HG03060 (cell line): ENCODE measurements at regions not wholly inside any gene's neighbourhood (a gene's known extent, or its start where the extent isn't known, plus 50 kb on each side); places are given as distances from the start of the nearest gene placed in this dataset.
"Not testable (repeated sequence)": the region's sequence is repeated elsewhere in the genome, so short reads cannot be mapped to it uniquely, and the experiment has no call there.

Experiments used
- ATAC-seq: cut with Tn5 transposase; IDR thresholded peaks from one replicate; pipeline ENCODE4 v1.9.1; 2021; ENCODE audit warnings: low read depth, moderate number of reproducible peaks; ENCODE audit not compliant: unreplicated experiment

DNA sequence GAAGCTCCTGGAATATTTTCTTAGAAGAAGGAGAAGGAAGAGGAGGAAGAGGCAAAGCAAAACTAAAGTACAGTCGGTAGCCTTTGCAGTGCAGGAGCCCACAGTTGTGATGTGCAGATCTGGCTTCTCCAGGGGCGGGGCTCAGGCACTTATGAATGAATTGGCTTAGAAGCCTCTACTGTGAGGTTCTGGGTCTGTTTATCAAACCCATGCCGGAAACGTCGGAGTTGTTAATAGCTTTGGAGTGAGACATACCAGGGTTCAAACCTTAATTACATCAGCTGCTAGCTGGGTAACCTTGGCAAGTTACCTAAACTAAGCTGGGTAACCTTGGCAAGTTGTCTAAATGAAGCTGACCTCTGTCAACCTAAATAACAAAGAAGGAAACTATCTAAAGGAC is 89.3 kb upstream of the PITRM1 start:
- ATAC-seq: no peak

- ATAC-seq: no peak
These were observed 87.7 kb upstream of the PITRM1 start for GRCh38 chr10:3260066-3260834.

- no peak for ATAC-seq
These were observed 86.9 kb upstream of the PITRM1 start for GRCh38 chr10:3259499-3259898.

DNA sequence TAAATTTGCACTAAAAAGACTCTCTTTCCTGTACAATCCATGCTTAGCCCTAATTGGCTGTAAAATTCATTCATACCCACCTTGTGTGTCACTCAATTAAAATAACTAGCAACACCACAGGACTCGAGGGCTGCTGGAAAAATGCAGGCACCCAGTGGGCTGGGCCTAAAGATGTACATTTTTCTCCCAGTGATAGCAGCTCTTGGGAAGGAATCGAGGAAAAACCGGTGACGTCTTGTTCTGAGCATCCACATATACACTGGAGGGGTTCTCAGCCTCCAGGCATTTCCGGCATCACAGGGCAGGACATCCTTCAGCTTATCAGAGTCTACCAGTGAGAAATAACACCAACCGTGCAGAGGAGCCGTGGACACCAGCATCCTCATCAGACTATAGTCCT is 85.8 kb upstream of the PITRM1 start:
- no peak for ATAC-seq

DNA sequence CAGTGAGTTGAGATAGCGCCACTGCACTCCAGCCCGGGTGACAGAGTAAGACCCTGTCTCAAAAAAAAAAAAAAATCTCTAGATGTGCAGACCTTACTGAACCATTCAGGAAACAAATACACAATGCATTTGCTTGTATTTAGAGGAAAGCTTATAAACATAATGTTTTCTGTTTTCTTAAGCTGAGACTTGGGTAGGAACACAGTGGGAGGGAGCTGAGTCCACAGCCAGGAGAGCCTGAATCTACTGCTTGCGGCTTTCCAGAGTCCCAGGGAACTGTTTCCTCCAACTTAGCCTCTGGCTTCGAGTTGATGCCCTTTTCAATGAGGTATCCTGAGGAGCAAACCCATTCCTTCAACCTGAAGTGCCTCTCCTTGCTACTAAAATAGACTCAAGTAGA is 83.0 kb upstream of the PITRM1 start:
- ATAC-seq: no peak

GRCh38 chr10:3255075-3255474 is 82.5 kb upstream of the PITRM1 start:
- ATAC-seq: no peak

GRCh38 chr10:3253974-3254373 is 81.4 kb upstream of the PITRM1 start:
- not testable (repeated sequence) for ATAC-seq

DNA sequence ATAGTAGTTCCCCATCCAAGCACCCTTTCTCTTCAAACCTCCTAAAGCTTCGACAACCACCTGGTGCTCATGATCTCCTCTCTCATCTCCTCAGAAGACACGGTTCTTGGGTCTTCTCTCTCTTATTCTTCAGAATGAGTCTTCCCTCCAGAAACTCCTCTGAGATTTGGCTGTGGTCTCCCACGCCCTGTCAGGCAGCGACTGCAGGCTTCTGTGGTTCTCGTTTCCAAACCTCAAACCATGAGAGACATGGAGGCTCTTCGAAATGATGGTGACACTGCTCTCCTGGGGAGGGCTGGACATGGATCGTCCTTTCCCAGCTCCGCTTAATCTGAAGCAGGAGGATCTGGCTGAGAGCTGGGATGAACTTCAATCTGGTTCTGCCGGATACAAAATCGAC is 78.6 kb upstream of the PITRM1 start:
- ATAC-seq: no peak

DNA sequence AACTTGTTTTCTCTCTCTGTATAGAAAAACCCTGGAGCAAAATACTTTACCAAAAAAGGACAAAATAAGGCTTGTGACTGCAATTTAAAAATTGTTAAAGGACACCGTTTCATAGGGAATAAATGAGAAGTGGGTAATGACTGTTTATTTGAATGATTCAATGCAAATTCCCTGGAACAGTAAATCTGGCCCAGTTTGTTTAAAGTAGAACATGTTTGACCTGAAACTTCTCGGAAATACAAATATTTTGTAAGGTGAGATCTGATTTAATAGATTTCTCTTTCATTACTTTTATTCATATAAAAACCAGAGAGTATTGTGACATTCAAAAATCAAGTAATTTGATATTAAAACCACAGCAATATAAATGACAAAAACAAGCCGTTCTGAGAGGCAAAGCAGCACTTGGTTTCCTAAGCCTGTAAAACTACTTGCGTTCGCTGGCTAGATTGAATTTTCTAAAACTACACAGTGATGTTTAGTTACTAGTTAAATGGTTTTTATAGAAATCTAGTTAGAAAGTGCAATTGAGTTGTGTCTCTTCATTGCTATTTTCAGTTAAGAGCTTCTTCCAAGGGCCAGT is 76.8 kb upstream of the PITRM1 start:
- no peak for ATAC-seq

DNA sequence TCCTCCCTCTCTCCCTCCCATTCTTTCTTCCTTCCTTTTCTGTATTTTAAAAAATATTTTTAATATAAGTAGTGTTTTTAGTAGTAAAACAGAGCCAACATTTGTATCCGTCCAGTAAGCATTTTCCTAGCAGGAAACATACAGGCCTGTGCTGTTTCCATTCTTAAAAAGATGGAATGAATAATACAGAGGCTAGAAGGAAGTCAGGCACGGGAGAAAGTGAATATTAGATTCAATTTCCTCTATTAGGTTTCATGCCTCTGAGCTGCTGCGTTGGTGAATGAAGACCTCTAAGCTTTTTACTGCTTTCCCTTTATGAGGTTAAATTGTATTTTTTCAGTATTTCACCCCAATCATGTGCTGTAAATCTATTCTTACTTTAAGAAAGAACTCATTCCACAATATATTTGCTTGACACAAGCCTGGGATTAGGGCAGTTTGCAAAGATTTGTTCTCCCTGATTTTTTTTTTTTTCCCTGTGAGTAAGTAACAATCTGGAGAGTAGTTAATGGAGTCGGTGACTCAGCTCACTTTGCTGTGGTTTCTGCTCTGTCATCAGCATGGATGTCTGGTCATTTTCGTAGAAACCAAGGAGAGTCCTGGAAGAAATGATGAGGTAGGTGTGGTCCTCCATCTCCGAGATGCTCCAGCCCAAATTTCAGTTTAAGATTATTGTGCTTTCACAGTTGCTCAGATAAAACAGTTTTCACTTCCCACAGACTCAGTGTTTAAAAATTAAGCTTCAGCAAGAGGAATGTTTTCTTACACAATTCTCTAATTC is 76.1 kb upstream of the PITRM1 start:
- ATAC-seq: no peak

- ATAC-seq: no peak
These were observed 72.8 kb upstream of the PITRM1 start for GRCh38 chr10:3245395-3245794.

- no peak for ATAC-seq
These were observed 69.5 kb upstream of the PITRM1 start for GRCh38 chr10:3241967-3242650.

- ATAC-seq: no peak
These were observed 68.8 kb upstream of the PITRM1 start for GRCh38 chr10:3241274-3241921.

DNA sequence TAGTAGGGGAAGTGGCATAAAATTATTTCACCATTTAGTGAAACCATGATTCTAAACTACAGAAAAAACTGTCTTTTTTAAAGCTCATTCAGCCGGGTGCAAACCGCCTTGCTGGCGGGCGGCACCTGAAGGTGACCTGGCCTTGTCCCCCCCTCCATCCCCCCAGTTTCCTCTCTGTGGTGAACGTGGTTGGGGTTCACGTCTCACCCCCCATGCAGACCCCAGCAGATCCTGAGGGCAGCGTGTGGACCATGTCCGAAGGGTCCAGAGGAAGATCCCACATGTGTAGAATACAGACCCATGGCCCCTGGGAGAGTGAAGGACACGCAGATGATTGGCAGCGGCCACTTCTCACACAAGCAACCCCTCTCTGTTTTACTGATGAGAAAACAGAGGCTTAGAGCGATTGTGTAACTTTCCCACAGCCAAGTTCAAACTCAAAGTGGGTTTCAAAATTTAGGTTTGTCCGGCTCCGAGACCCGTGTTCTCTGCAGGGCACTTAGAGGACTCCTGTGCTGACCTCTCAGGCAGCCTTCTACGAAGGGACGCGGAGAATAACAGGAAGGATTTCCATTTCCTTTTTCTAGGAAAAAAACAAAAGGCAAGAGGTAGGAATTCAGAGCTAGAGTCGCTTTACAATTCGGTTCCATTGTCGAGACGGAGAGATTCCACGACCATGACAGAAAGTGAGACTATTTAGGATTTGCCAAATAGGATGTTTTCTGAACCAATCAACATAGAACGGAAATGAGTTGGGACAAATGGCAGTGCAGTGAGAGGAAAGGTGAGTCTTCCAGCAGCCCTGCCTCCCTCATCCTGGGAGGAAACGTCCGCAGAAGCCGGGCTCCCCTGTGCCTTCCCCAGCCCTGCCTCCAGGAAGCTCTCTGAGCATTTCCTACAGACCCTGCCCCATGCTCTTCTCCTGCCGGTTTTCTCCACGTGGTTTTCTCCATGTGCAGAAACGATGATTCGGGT is 67.6 kb upstream of the PITRM1 start:
- ATAC-seq: no peak

DNA sequence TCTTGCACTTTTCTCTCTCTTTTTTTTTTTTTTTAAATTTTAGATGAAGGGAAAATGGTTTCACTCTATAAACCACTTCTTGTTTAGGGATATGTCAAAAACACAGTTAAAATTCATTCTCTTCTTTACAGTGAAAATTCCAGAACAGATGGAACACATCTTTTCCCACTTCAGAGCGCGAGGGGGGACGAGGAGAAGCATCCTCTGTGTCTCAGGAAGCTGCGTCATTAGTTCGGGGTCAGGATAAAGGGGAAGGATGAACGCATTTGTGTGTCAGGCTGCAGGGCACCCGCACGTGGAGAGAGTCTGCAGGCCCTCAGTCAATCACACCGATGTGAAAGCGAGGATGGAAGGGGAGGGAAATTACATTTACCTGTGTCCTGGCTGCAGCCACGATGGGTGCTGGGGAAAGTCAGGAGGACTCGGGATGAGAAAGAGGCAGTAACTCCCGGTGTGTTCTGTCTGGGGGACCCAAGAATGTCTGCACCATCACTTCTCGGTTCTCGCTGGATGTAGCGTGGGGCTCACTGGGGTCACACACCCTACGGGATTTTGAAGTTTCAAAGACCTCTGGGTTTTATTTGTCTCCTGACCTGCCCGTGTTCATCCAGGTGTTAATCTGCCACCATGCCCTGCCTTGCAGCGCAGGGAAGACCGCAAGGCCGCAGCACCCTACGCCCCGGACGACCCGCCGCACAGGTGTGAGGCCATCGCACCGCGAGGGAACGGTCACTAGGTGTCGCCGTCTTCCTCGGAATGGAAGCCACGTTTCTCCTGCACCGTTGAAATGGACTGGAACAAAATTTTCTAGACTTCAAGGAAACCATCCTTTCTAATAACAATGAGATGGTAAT is 66.7 kb upstream of the PITRM1 start:
- no peak for ATAC-seq

DNA sequence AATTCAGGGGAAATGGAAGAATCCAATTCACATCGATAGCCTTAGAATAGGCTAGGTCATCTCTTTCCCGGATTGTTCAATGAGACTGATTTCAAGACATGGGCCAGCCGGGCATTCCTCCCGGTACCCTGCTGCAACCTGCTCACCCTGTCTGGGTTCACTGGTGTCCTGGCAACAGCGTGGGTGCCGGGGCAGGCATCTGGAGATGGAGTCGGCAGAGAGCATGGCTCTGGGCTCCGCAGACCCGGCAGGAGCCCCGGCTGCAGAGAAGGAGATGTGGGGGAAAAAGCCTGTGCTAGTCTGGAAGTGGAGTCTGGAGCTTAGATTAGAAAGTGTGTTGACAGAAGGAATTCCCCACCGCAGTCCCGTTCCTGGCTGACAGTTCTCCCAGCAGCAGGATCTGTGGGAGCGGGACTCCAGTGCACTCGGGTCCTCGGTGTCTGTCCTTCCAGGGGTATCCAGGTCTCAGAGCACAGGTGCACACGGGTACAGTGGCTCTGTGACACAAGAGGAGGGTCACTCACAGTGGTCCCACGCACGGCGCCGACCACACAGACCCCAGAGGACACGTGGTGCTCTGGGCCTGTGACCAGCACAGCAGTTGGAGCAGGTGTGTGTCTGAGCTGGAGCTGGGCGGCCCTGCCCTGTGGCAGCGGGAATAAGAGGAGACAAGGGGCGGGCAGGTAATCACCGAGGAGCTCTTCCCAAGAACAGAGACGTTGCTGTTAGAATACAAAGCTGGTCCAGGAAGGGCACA is 65.7 kb upstream of the PITRM1 start:
- ATAC-seq: no peak

DNA sequence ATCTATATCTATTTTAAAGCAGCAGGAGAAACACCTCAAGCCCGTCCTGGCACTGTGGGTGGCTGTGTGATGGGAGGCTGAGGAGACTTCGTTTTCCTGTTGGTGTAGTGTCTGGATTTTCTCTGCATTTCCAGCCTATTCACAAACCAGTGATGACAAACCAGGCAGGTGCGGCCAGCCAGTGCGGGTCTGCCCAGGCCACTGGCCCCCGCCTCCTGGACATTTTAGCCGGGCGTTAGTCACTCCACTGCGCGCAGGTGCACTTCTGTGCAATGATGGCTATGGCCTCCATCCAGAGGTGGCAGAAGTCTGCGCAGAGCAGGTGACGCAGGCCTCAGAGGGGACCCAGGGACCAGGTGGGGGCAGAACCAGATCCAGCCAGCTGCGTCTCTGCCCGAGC is 64.9 kb upstream of the PITRM1 start:
- ATAC-seq: no peak
